ENCODE measurements at regions not wholly inside any gene's neighbourhood (a gene's known extent, or its start where the extent isn't known, plus 50 kb on each side); places are given as distances from the start of the nearest gene placed in this dataset.

GRCh38 chr7:30232391-30232790 lies 52.0 kb upstream of the ZNRF2 start:
- Histone ChIP-seq H3K4me3 (no peak overlapping the region), H3K9me3 (no peaks in the 10 kb centered on the region), H3K4me1 (no peaks in the 10 kb centered on the region), H3K27me3 (no peaks in the 10 kb centered on the region), H3K36me3 (no peaks in the 10 kb centered on the region), H3K27ac (no peak overlapping the region)
- no peak for DNase-seq (ENCODE audit: low spot score in 2 of 2)
- intact Hi-C loops (cut with DNase I): no loop called here
- TF ChIP-seq CTCF (IDR thresholded peaks at IDR 0.05): no peak

All from ascending aorta (tissue), 2 donors.